ENCODE measurements at regions not wholly inside any gene's neighbourhood (a gene's known extent, or its start where the extent isn't known, plus 50 kb on each side); places are given as distances from the start of the nearest gene placed in this dataset.
"Not testable (repeated sequence)": the region's sequence is repeated elsewhere in the genome, so short reads cannot be mapped to it uniquely, and the experiment has no call there.

- H3K4me1 Mint-ChIP-seq (ENCODE audit: low read depth), result no peaks in the 10 kb centered on the region
- H3K27me3 Mint-ChIP-seq (ENCODE audit: insufficient read depth), result peaks cover 6% of the 10 kb centered on the region
- no peak overlapping the region for H3K27ac Mint-ChIP-seq
- H3K4me3 Mint-ChIP-seq, result no peak overlapping the region
- TF ChIP-seq, protein P1, sequence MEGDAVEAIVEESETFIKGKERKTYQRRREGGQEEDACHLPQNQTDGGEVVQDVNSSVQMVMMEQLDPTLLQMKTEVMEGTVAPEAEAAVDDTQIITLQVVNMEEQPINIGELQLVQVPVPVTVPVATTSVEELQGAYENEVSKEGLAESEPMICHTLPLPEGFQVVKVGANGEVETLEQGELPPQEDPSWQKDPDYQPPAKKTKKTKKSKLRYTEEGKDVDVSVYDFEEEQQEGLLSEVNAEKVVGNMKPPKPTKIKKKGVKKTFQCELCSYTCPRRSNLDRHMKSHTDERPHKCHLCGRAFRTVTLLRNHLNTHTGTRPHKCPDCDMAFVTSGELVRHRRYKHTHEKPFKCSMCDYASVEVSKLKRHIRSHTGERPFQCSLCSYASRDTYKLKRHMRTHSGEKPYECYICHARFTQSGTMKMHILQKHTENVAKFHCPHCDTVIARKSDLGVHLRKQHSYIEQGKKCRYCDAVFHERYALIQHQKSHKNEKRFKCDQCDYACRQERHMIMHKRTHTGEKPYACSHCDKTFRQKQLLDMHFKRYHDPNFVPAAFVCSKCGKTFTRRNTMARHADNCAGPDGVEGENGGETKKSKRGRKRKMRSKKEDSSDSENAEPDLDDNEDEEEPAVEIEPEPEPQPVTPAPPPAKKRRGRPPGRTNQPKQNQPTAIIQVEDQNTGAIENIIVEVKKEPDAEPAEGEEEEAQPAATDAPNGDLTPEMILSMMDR (IDR thresholded peaks at IDR 0.05), result no peak
- DNase-seq, result no peak
- H3K9me3 Mint-ChIP-seq, result no peaks in the 10 kb centered on the region
- no peaks in the 10 kb centered on the region for H3K36me3 Mint-ChIP-seq (ENCODE audit: low read depth)
Measured at GRCh38 chrX:69062493-69062892, 102.8 kb downstream of the PJA1 start.

GRCh38 chrX:69060631-69061408, 104.4 kb downstream of the PJA1 start:
- Mint-ChIP-seq H3K4me3 (no peak overlapping the region), H3K36me3 (ENCODE audit: low read depth) (no peaks in the 10 kb centered on the region), H3K27ac (no peak overlapping the region), H3K4me1 (ENCODE audit: low read depth) (no peaks in the 10 kb centered on the region), H3K9me3 (no peaks in the 10 kb centered on the region), H3K27me3 (ENCODE audit: insufficient read depth) (peaks cover 6% of the 10 kb centered on the region)
- no peak for DNase-seq
- TF ChIP-seq, protein P1 (IDR thresholded peaks at IDR 0.05), result peak; percentile 42; the same call in 1 of the 2 replicates

DNA sequence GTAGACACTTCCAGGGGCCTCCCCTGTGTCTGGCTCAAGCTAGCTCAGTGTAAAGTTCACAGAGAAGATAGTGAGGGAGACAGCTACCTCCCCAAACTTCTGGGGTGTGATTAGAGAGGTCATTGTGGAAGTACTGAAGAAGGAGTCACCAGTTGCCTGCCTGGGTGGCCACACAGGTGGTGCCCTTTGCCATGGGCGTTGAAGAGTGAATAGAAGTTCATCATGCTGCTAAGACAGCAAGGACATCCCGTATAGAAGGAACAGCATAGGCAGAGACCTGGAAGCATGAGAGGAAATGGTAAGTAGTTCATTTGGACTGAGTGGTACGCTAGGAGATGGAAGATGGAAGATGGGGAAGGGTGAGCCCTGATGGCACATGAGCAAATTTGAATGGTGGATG, 110.1 kb downstream of the PJA1 start:
- Mint-ChIP-seq H3K27ac (no peak overlapping the region), H3K4me1 (ENCODE audit: low read depth) (no peaks in the 10 kb centered on the region), H3K36me3 (ENCODE audit: low read depth) (no peaks in the 10 kb centered on the region), H3K27me3 (ENCODE audit: insufficient read depth) (no peaks in the 10 kb centered on the region), H3K4me3 (no peak overlapping the region), H3K9me3 (no peaks in the 10 kb centered on the region)
- TF ChIP-seq, protein P1 (IDR thresholded peaks at IDR 0.05), result no peak
- no peak for DNase-seq

- not testable (repeated sequence) for H3K27ac Mint-ChIP-seq; DNase-seq; H3K4me1 Mint-ChIP-seq (ENCODE audit: low read depth); H3K27me3 Mint-ChIP-seq (ENCODE audit: insufficient read depth); H3K9me3 Mint-ChIP-seq; H3K4me3 Mint-ChIP-seq; H3K36me3 Mint-ChIP-seq (ENCODE audit: low read depth)
Measured at GRCh38 chrX:69054497-69054896, 110.8 kb downstream of the PJA1 start.

DNA sequence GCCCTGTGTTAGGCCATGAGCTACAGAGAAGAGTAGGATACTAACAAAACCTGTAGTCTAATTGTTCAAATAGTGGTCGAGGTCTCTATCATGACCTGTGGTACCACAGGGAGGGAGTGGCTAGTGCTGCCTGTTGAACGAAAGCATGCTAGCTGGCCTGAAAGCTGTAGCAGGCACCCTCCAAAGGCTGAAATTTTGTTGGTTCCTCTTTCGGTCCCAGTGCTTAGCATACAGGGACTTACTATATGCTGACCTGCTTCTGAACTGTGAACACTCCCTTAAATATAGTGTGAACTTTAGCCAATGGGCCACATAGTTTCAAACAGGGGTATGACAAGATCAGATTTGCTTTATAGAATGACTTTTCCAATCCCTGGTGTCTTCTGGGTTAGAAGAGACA, 113.4 kb downstream of the PJA1 start:
- no peaks in the 10 kb centered on the region for H3K9me3 Mint-ChIP-seq

More for the DNA sequence above, 113.4 kb downstream of the PJA1 start:
- no peak for DNase-seq
- Mint-ChIP-seq H3K36me3 (ENCODE audit: low read depth) (no peaks in the 10 kb centered on the region), H3K4me3 (no peak overlapping the region), H3K4me1 (ENCODE audit: low read depth) (no peaks in the 10 kb centered on the region), H3K27me3 (ENCODE audit: insufficient read depth) (peaks cover 5% of the 10 kb centered on the region), H3K27ac (no peak overlapping the region)
- TF ChIP-seq, protein P1 (IDR thresholded peaks at IDR 0.05), result no peak

All from HFFc6 (cell line).